ENCODE measurements at regions not wholly inside any gene's neighbourhood (a gene's known extent, or its start where the extent isn't known, plus 50 kb on each side); places are given as distances from the start of the nearest gene placed in this dataset.
"Not testable (repeated sequence)": the region's sequence is repeated elsewhere in the genome, so short reads cannot be mapped to it uniquely, and the experiment has no call there.

- CTCF ChIA-PET; H3K79me2 ChIP-seq (ENCODE audit: low read length); POLR2A ChIA-PET (ENCODE audit: unreplicated experiment): not testable (repeated sequence)
Measured at GRCh38 chr14:105586144-105586872, 59.9 kb downstream of the TMEM121 start.

GRCh38 chr14:105587034-105587433, 60.7 kb downstream of the TMEM121 start:
- intact Hi-C loops (cut with micrococcal nuclease); H3K9me2 ChIP-seq (replicated peaks; ENCODE audit: low read length); H3K9me3 ChIP-seq (ENCODE audit: low read length); POLR2A ChIA-PET (ENCODE audit: unreplicated experiment); ATAC-seq; H3K4me3 ChIP-seq (ENCODE audit: low read length); H3K36me3 ChIP-seq (ENCODE audit: low read depth, low read length); H3K27me3 ChIP-seq (ENCODE audit: low read length); H3K9ac ChIP-seq (ENCODE audit: low read length); CTCF ChIA-PET; H3K79me2 ChIP-seq (ENCODE audit: low read length); H3K4me2 ChIP-seq (ENCODE audit: low read length); BruUV-seq (replicated peaks); H3K4me1 ChIP-seq (ENCODE audit: insufficient read depth, low read length); DNase-seq; H3K27ac ChIP-seq (ENCODE audit: low read length); H3F3A ChIP-seq (ENCODE audit: low read length, unreplicated experiment); H2AFZ ChIP-seq (ENCODE audit: low read length); H4K20me1 ChIP-seq (ENCODE audit: low read length): not testable (repeated sequence)

More at GRCh38 chr14:105586144-105586872, 59.9 kb downstream of the TMEM121 start:
- H3K4me3 ChIP-seq (ENCODE audit: low read length); BruUV-seq (replicated peaks); H3K9me3 ChIP-seq (ENCODE audit: low read length); H3K4me2 ChIP-seq (ENCODE audit: low read length); intact Hi-C loops (cut with micrococcal nuclease); H3F3A ChIP-seq (ENCODE audit: low read length, unreplicated experiment); DNase-seq; H2AFZ ChIP-seq (ENCODE audit: low read length); H3K9me2 ChIP-seq (replicated peaks; ENCODE audit: low read length); H3K36me3 ChIP-seq (ENCODE audit: low read depth, low read length); H3K9ac ChIP-seq (ENCODE audit: low read length); H3K27me3 ChIP-seq (ENCODE audit: low read length); ATAC-seq; H4K20me1 ChIP-seq (ENCODE audit: low read length); H3K27ac ChIP-seq (ENCODE audit: low read length); H3K4me1 ChIP-seq (ENCODE audit: insufficient read depth, low read length): not testable (repeated sequence)

- intact Hi-C loops (cut with micrococcal nuclease); POLR2A ChIA-PET (ENCODE audit: unreplicated experiment): not testable (repeated sequence)
Measured at GRCh38 chr14:105587482-105588235, 61.3 kb downstream of the TMEM121 start.

GRCh38 chr14:105588236-105588860, 62.0 kb downstream of the TMEM121 start:
- no peak overlapping the region for H3K4me2 ChIP-seq (ENCODE audit: low read length)
- no peaks in the 10 kb centered on the region for H3K36me3 ChIP-seq (ENCODE audit: low read depth, low read length)
- intact Hi-C loops (cut with micrococcal nuclease): no loop called here
- H3K79me2 ChIP-seq (ENCODE audit: low read length): no peaks in the 10 kb centered on the region
- no peaks in the 10 kb centered on the region for H3K9me3 ChIP-seq (ENCODE audit: low read length)
- no peak for ATAC-seq
- H4K20me1 ChIP-seq (ENCODE audit: low read length): no peaks in the 10 kb centered on the region
- H3K4me1 ChIP-seq (ENCODE audit: insufficient read depth, low read length): no peaks in the 10 kb centered on the region
- TF ChIP-seq EZH2 (IDR thresholded peaks at IDR 0.05; ENCODE audit: low read length, unreplicated experiment) (no peak), EZH2phosphoT487 (IDR thresholded peaks at IDR 0.05; ENCODE audit: borderline replicate concordance, low read length) (no peak), CTCF (conservative IDR thresholded peaks at IDR 0.05; ENCODE audit: low read depth, low read length) (no peak)
- no peak overlapping the region for H2AFZ ChIP-seq (ENCODE audit: low read length)
- POLR2A ChIA-PET (ENCODE audit: unreplicated experiment): no interaction called here
- H3K27me3 ChIP-seq (ENCODE audit: low read length): no peaks in the 10 kb centered on the region
- no peak overlapping the region for H3K9ac ChIP-seq (ENCODE audit: low read length)
- no TSS peak for BruUV-seq (replicated peaks)
- no peak for DNase-seq
- CTCF ChIA-PET: no interaction called here
- no peaks in the 10 kb centered on the region for H3K9me2 ChIP-seq (replicated peaks; ENCODE audit: low read length)
- no peaks in the 10 kb centered on the region for H3F3A ChIP-seq (ENCODE audit: low read length, unreplicated experiment)
- no peak overlapping the region for H3K4me3 ChIP-seq (ENCODE audit: low read length)
- H3K27ac ChIP-seq (ENCODE audit: low read length): no peak overlapping the region

More at GRCh38 chr14:105587482-105588235, 61.3 kb downstream of the TMEM121 start:
- H3K9me2 ChIP-seq (replicated peaks; ENCODE audit: low read length); H3K9me3 ChIP-seq (ENCODE audit: low read length); ATAC-seq; BruUV-seq (replicated peaks); H3F3A ChIP-seq (ENCODE audit: low read length, unreplicated experiment); H3K4me3 ChIP-seq (ENCODE audit: low read length); H3K36me3 ChIP-seq (ENCODE audit: low read depth, low read length); H3K4me2 ChIP-seq (ENCODE audit: low read length); H2AFZ ChIP-seq (ENCODE audit: low read length); H3K27ac ChIP-seq (ENCODE audit: low read length); H3K9ac ChIP-seq (ENCODE audit: low read length); H4K20me1 ChIP-seq (ENCODE audit: low read length); DNase-seq; H3K27me3 ChIP-seq (ENCODE audit: low read length); H3K79me2 ChIP-seq (ENCODE audit: low read length); H3K4me1 ChIP-seq (ENCODE audit: insufficient read depth, low read length); CTCF ChIA-PET: not testable (repeated sequence)
